ENCODE measurements at regions not wholly inside any gene's neighbourhood (a gene's known extent, or its start where the extent isn't known, plus 50 kb on each side); places are given as distances from the start of the nearest gene placed in this dataset.

GRCh38 chr2:146252119-146252518 is 1592.7 kb upstream of the ACVR2A start:
- TF ChIP-seq POLR2A (IDR thresholded peaks at IDR 0.05) (no peak), CTCF (IDR thresholded peaks at IDR 0.05) (no peak)
- H3K36me3 ChIP-seq = no peaks in the 10 kb centered on the region
- no peak overlapping the region for H3K27ac ChIP-seq

GRCh38 chr2:146251328-146251727 is 1593.5 kb upstream of the ACVR2A start:
- TF ChIP-seq POLR2A (IDR thresholded peaks at IDR 0.05) (no peak), CTCF (IDR thresholded peaks at IDR 0.05) (no peak)
- Histone ChIP-seq H3K36me3 (no peaks in the 10 kb centered on the region), H3K27ac (no peak overlapping the region), H3K27me3 (no peaks in the 10 kb centered on the region), H3K9me3 (no peaks in the 10 kb centered on the region), H3K4me1 (no peaks in the 10 kb centered on the region), H3K4me3 (no peak overlapping the region)
- DNase-seq = no peak

More at GRCh38 chr2:146252119-146252518, 1592.7 kb upstream of the ACVR2A start:
- DNase-seq = no peak
- Histone ChIP-seq H3K4me1 (no peaks in the 10 kb centered on the region), H3K27me3 (no peaks in the 10 kb centered on the region), H3K9me3 (no peaks in the 10 kb centered on the region), H3K4me3 (no peak overlapping the region)

- no peaks in the 10 kb centered on the region for H3K36me3 ChIP-seq
- no peak for TF ChIP-seq CTCF (IDR thresholded peaks at IDR 0.05)
- no peak for TF ChIP-seq POLR2A (IDR thresholded peaks at IDR 0.05)
- no peaks in the 10 kb centered on the region for H3K27me3 ChIP-seq
- DNase-seq = no peak
- H3K27ac ChIP-seq = no peak overlapping the region
- no peaks in the 10 kb centered on the region for H3K9me3 ChIP-seq
- H3K4me1 ChIP-seq = no peaks in the 10 kb centered on the region
- no peak overlapping the region for H3K4me3 ChIP-seq
Observed at GRCh38 chr2:146246736-146247523, 1597.9 kb upstream of the ACVR2A start.

- H3K27me3 ChIP-seq = no peaks in the 10 kb centered on the region
- H3K36me3 ChIP-seq = no peaks in the 10 kb centered on the region
- H3K4me3 ChIP-seq = no peak overlapping the region
- H3K27ac ChIP-seq = no peak overlapping the region
- no peak for DNase-seq
- TF ChIP-seq CTCF (IDR thresholded peaks at IDR 0.05) = no peak
- no peaks in the 10 kb centered on the region for H3K4me1 ChIP-seq
- H3K9me3 ChIP-seq = no peaks in the 10 kb centered on the region
Observed at GRCh38 chr2:146246002-146246735, 1598.7 kb upstream of the ACVR2A start.

GRCh38 chr2:146244830-146245229 is 1600.0 kb upstream of the ACVR2A start:
- no peak for DNase-seq
- H3K4me3 ChIP-seq = no peak overlapping the region
- H3K27me3 ChIP-seq = no peaks in the 10 kb centered on the region
- H3K4me1 ChIP-seq = no peaks in the 10 kb centered on the region
- H3K36me3 ChIP-seq = no peaks in the 10 kb centered on the region
- H3K27ac ChIP-seq = no peak overlapping the region
- TF ChIP-seq POLR2A (IDR thresholded peaks at IDR 0.05) = no peak
- no peak for TF ChIP-seq CTCF (IDR thresholded peaks at IDR 0.05)
- H3K9me3 ChIP-seq = no peaks in the 10 kb centered on the region

Data from Peyer's patch (tissue), 4 donors.